H9 (cell line): ENCODE measurements at regions not wholly inside any gene's neighbourhood (a gene's known extent, or its start where the extent isn't known, plus 50 kb on each side); places are given as distances from the start of the nearest gene placed in this dataset.

ENCODE experiments used
- DNase-seq: peaks from one replicate; pipeline ENCODE4 v3.0.0-alpha.2; 2017
- H2AFZ ChIP-seq: one replicate; pipeline ENCODE4 v1.6.1; 2013; ENCODE audit warnings: mild to moderate bottlenecking, low read length, control low read depth, moderate library complexity
- H2AK5ac ChIP-seq: 2 replicates; pipeline ENCODE4 v1.6.1; 2013; ENCODE audit warnings: low read length, control low read depth, mixed read lengths; ENCODE audit not compliant: insufficient read length
- H2BK120ac ChIP-seq: one replicate; pipeline ENCODE4 v1.6.1; 2013; ENCODE audit warnings: low read depth, mild to moderate bottlenecking, low read length, control low read depth, inconsistent platforms; ENCODE audit not compliant: poor library complexity, severe bottlenecking
- H2BK12ac ChIP-seq: 2 replicates; pipeline ENCODE4 v1.6.1; 2013; ENCODE audit warnings: low read length, control low read depth, mixed read lengths, low read depth; ENCODE audit not compliant: insufficient read length
- H2BK15ac ChIP-seq: 2 replicates; pipeline ENCODE4 v1.6.1; 2013; ENCODE audit warnings: low read depth, low read length, control low read depth
- H2BK20ac ChIP-seq: one replicate; pipeline ENCODE4 v1.6.1; 2013; ENCODE audit warnings: low read depth, mild to moderate bottlenecking, low read length, control low read depth, inconsistent platforms; ENCODE audit not compliant: poor library complexity, severe bottlenecking
- H2BK5ac ChIP-seq: 2 replicates; pipeline ENCODE4 v1.6.1; 2013; ENCODE audit warnings: low read length, control low read depth, mixed read lengths; ENCODE audit not compliant: insufficient read length
- H3K14ac ChIP-seq: 2 replicates; pipeline ENCODE4 v1.6.1; 2013; ENCODE audit warnings: low read length, control low read depth; ENCODE audit not compliant: insufficient read depth
- H3K18ac ChIP-seq: 2 replicates; pipeline ENCODE4 v1.6.1; 2013; ENCODE audit warnings: low read depth, mild to moderate bottlenecking, mixed read lengths, low read length, control low read depth; ENCODE audit not compliant: insufficient read length
- H3K23ac ChIP-seq: 2 replicates; pipeline ENCODE4 v1.6.1; 2013; ENCODE audit warnings: low read length, control low read depth, mixed read lengths, low read depth; ENCODE audit not compliant: insufficient read length
- H3K23me2 ChIP-seq: 2 replicates; pipeline ENCODE4 v1.6.1; 2013; ENCODE audit warnings: low read depth, mild to moderate bottlenecking, mixed read lengths, low read length, control low read depth; ENCODE audit not compliant: insufficient read length, poor library complexity, severe bottlenecking
- H3K27ac ChIP-seq: 2 replicates; pipeline ENCODE4 v1.5.1; 2013; ENCODE audit warnings: low read length, control low read depth, mixed read lengths, low read depth; ENCODE audit not compliant: insufficient read length
- H3K27me3 ChIP-seq: 2 replicates; pipeline ENCODE4 v1.6.1; 2013; ENCODE audit warnings: low read length, control low read depth, inconsistent platforms; ENCODE audit not compliant: insufficient read depth
- H3K4ac ChIP-seq: 2 replicates; pipeline ENCODE4 v1.6.1; 2013; ENCODE audit warnings: low read depth, mild to moderate bottlenecking, control low read depth, inconsistent platforms, low read length, moderate library complexity
- H3K4me1 ChIP-seq: 2 replicates; pipeline ENCODE4 v1.6.1; 2013; ENCODE audit warnings: low read length, control low read depth, inconsistent platforms; ENCODE audit not compliant: insufficient read depth
- H3K4me2 ChIP-seq: 2 replicates; pipeline ENCODE4 v1.6.1; 2013; ENCODE audit warnings: low read length, control low read depth, mixed read lengths; ENCODE audit not compliant: insufficient read length, insufficient read depth
- H3K56ac ChIP-seq: 2 replicates; pipeline ENCODE4 v1.6.1; 2013; ENCODE audit warnings: low read depth, mild to moderate bottlenecking, mixed read lengths, low read length, control low read depth; ENCODE audit not compliant: insufficient read length
- H3K79me1 ChIP-seq: 2 replicates; pipeline ENCODE4 v1.6.1; 2013; ENCODE audit warnings: low read depth, mild to moderate bottlenecking, moderate library complexity, low read length, control low read depth, inconsistent platforms; ENCODE audit not compliant: insufficient read depth, poor library complexity, severe bottlenecking
- H3K79me2 ChIP-seq: 2 replicates; pipeline ENCODE4 v1.6.1; 2013; ENCODE audit warnings: low read length, control low read depth, inconsistent platforms; ENCODE audit not compliant: insufficient read depth
- H3K9ac ChIP-seq: 2 replicates; pipeline ENCODE4 v1.6.1; 2013; ENCODE audit warnings: low read length, control low read depth, mixed read lengths; ENCODE audit not compliant: insufficient read length; ENCODE audit errors: extremely low read depth
- H3K9me3 ChIP-seq: one replicate; pipeline ENCODE4 v1.6.1; 2013; ENCODE audit warnings: low read depth, low read length, inconsistent platforms; ENCODE audit not compliant: control insufficient read depth
- H3T11ph ChIP-seq: one replicate; pipeline ENCODE4 v1.6.1; 2013; ENCODE audit warnings: mild to moderate bottlenecking, low read length, control low read depth, inconsistent platforms
- H4K20me1 ChIP-seq: one replicate; pipeline ENCODE4 v1.6.1; 2013; ENCODE audit not compliant: control insufficient read depth, insufficient read length, insufficient read depth
- H4K5ac ChIP-seq: 2 replicates; pipeline ENCODE4 v1.6.1; 2013; ENCODE audit warnings: low read depth, mild to moderate bottlenecking, mixed read lengths, low read length, control low read depth; ENCODE audit not compliant: insufficient read length
- H4K8ac ChIP-seq: replicated peaks from 2 replicates; pipeline ENCODE4 v1.6.1; 2013; ENCODE audit warnings: low read length, control low read depth, mixed read lengths, low read depth; ENCODE audit not compliant: insufficient read length
- H4K91ac ChIP-seq: 2 replicates; pipeline ENCODE4 v1.6.1; 2013; ENCODE audit warnings: low read depth, mild to moderate bottlenecking, moderate library complexity, mixed read lengths, low read length, control low read depth; ENCODE audit not compliant: insufficient read length
- H3K27ac Mint-ChIP-seq, 3 experiments: 2 replicates in 2 of 3; 3 replicates in 1 of 3; pipeline ENCODE4 v1.8.0; 2020 to 2021; ENCODE audit warnings: mixed read lengths in 3 of 3, mild to moderate bottlenecking in 1 of 3, moderate library complexity in 1 of 3
- H3K27me3 Mint-ChIP-seq: 2 replicates; pipeline ENCODE4 v1.8.0; 2021; ENCODE audit warnings: low read depth, mild to moderate bottlenecking, moderate library complexity, mixed read lengths
- H3K36me3 Mint-ChIP-seq, 3 experiments: 2 replicates in 2 of 3; 3 replicates in 1 of 3; pipeline ENCODE4 v1.8.0; 2020 to 2021; ENCODE audit warnings: low read depth in 3 of 3, mixed read lengths in 3 of 3; ENCODE audit not compliant: insufficient read depth in 1 of 3
- H3K4me1 Mint-ChIP-seq, 2 experiments: 2 replicates each; pipeline ENCODE4 v1.8.0; 2020; ENCODE audit warnings: mixed read lengths in 2 of 2
- H3K4me3 Mint-ChIP-seq, 2 experiments: 2 replicates in 1 of 2; 3 replicates in 1 of 2; pipeline ENCODE4 v1.8.0; 2020 to 2021; ENCODE audit warnings: mild to moderate bottlenecking in 2 of 2, mixed read lengths in 2 of 2, moderate library complexity in 1 of 2
- H3K9me3 Mint-ChIP-seq, 2 experiments: 2 replicates in 1 of 2; 3 replicates in 1 of 2; pipeline ENCODE4 v1.8.0; 2020; ENCODE audit warnings: mild to moderate bottlenecking in 2 of 2, mixed read lengths in 2 of 2, moderate library complexity in 1 of 2
- CTCF ChIP-seq: fragments of 200-600 bp; sonication (generic); conservative IDR thresholded peaks from 3 replicates; pipeline ENCODE4 v1.8.0; 2021; ENCODE audit warnings: antibody characterized with exemption, mild to moderate bottlenecking
- WGBS: extraction: QIAGEN DNeasy Blood & Tissue Kit; methylation state at CpG from one replicate; pipeline ENCODE4 v1.1.7; 2013; ENCODE audit warnings: missing lambda C conversion rate, low lambda C conversion rate, mixed read lengths; ENCODE audit not compliant: insufficient read length; ENCODE audit errors: extremely low coverage; 5-methylcytosine and 5-hydroxymethylcytosine counted together

DNA sequence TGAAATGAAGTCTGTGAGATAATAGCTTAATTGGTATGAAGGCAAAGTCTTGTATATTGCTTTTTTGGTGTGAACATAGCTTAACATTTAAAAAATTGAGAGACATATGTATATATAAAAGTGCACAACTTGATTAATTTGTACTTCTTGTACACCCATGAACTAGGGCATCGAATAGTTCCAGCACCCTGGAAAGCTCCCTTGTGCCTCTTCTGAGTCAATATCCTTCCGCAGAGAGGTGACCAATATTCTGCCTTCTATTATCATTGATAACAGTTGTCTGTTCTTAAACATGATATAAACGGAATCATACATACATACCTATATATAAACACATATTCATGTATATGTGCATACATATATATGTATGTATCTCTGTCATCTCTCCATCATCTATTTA, 185.4 kb downstream of the PHF2 start:
- no peak overlapping the region for H3K14ac ChIP-seq
- no peak overlapping the region for H2BK12ac ChIP-seq
- H3K27ac ChIP-seq = no peak overlapping the region
- H3K4me1 ChIP-seq = peaks cover 3% of the 10 kb centered on the region; the same call in 1 of the 2 replicates
- no peak overlapping the region for H2AFZ ChIP-seq
- H4K5ac ChIP-seq = no peak overlapping the region
- no peak overlapping the region for H2BK20ac ChIP-seq
- H3K4me2 ChIP-seq = no peak overlapping the region
- H3T11ph ChIP-seq = no peak overlapping the region
- no peaks in the 10 kb centered on the region for H3K27me3 ChIP-seq
- H3K18ac ChIP-seq = no peak overlapping the region
- H3K36me3 Mint-ChIP-seq = peaks cover 2 to 8% (median 6%) of the 10 kb centered on the region in 3 experiments; a peak in 6 of 7 replicates
- no peak overlapping the region for H3K27ac Mint-ChIP-seq
- TF ChIP-seq CTCF = no peak
- H2BK15ac ChIP-seq = no peak overlapping the region
- no peaks in the 10 kb centered on the region for H4K20me1 ChIP-seq
- H2AK5ac ChIP-seq = no peak overlapping the region
- H3K4me3 Mint-ChIP-seq = no peak overlapping the region
- no peak overlapping the region for H2BK120ac ChIP-seq
- no peak overlapping the region for H3K23ac ChIP-seq
- no peak overlapping the region for H3K56ac ChIP-seq
- no peaks in the 10 kb centered on the region for H3K79me1 ChIP-seq
- H3K79me2 ChIP-seq = no peaks in the 10 kb centered on the region
- H3K23me2 ChIP-seq = no peaks in the 10 kb centered on the region
- no peak overlapping the region for H3K9ac ChIP-seq
- no peak overlapping the region for H2BK5ac ChIP-seq
- no CpG with 5 or more reads among the region's 3 CpGs for whole genome bisulfite sequencing
- H3K4me1 Mint-ChIP-seq = peaks cover 17 to 23% of the 10 kb centered on the region in 2 experiments
- H4K8ac ChIP-seq = no peak overlapping the region
- peaks cover 26 to 32% of the 10 kb centered on the region in 2 experiments for H3K9me3 Mint-ChIP-seq
- H4K91ac ChIP-seq = no peak overlapping the region
- H3K9me3 ChIP-seq = peaks cover 5% of the 10 kb centered on the region
- H3K27me3 Mint-ChIP-seq = no peaks in the 10 kb centered on the region; the same call in none of the 2 replicates
- no peak overlapping the region for H3K4ac ChIP-seq
- DNase-seq = no peak
